HS-27A (cell line): ENCODE measurements at regions not wholly inside any gene's neighbourhood (a gene's known extent, or its start where the extent isn't known, plus 50 kb on each side); places are given as distances from the start of the nearest gene placed in this dataset.

Experiments used
- DNase-seq: peaks from one replicate; pipeline ENCODE4 v3.0.0-alpha.2; 2012; ENCODE audit warnings: low read depth, missing footprints

DNA sequence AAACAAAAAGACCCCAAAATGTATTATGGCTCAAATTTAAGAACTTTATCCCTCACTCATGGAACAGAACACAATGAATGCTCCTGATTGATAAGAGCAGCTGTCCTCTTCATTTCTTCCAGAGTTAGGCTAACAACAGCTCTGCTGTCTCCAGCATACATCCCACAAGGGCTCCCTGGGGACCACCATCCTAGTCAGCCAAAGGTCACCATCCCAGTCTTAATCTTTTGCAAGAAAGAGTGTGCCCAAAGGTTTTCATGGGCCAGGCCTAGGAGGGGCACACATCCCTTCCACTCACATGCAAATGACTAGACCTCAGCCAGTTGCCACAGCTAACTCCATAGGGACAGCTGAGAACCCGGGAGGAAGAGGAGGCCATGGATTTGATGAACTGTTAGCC is 555.3 kb downstream of the BUD13 start:
- DNase-seq, result no peak

DNA sequence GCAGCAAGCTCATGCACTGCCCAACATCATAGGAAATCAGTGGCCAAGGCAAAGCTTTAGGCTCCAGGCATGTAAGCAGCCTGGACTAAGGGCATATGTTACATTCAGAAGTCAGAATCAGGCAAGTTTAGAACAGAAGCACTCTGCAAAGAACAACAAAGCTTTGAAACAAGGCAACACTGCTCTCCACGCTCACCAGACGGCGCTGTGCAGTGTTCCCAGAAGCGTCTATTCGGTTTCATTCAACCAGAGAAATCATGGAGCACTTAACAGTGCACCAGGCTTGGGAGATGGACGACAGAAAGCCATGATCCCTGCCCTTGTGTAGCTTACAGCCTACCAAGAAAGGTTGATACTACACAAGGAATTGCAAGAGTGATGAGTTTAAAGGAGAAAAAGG is 555.8 kb downstream of the BUD13 start:
- DNase-seq, result no peak

DNA sequence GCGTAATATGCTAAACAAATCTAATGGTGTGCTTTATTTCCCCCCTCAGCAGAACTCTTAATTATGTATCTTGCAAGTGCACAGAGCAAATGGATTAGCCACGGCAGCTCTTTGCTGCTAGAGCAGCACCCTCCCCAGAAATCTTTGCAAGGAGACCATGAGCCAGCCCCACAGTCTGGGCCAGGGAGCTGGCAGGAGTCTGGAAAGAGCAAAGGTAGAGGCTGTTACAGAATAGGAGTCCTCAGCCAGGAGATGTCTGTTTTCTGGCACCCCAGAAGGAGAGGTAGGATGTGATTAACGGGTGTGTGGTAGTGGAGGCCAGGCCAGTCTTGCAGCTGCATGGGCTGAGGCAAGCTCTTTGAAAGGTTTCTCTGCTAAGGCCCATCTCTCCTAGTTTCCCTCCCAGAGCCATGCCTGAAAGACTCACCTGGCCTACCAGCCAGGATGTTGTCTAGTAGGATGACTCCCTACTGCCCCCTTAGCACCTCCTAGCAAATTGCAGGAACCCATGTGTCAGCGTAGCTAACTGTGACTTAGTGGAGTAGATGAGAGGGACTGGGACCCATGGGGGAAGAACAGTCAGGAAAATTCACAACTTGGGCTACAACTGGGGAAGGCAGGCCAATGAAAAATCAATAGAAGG is 557.2 kb downstream of the BUD13 start:
- no peak for DNase-seq

DNA sequence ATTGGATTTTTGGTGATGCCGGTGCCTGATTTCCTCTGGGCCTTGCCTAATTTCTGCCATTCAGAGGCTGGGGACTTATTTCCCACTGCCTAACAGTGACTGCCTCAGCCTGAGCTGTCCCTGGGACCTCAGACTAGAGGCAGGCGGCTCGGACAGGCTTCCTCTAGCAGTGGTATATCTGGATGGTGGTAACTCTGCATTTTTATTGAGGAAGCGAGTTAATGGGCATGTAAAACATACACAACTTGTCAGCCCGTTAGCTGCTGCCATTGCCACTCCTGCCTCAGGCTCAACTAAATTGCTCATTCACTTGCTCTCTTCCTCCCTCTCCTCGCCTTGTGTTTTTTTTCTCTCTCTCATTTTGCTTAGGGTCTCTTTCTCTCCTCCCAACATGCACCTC is 561.6 kb downstream of the BUD13 start:
- no peak for DNase-seq

DNA sequence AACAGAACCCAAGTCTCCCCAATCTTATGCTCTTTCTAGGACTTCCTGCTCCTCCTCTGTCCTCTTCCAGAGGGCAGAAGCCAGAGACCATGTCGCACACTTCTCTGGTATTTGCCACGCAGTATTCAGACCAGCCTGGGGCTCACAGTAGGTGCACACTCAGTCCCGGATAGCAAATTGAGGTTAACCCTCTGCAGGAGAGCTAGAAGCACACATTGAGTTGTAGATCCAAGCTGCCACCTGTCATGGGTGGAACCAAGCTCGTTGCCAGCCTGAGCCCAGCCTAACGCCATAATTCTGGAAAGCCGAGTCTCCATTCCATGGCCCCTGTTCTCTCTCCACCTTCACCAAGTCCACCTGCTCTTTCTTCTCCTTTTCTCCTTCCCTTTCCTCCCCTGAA is 562.1 kb downstream of the BUD13 start:
- DNase-seq, result no peak

DNA sequence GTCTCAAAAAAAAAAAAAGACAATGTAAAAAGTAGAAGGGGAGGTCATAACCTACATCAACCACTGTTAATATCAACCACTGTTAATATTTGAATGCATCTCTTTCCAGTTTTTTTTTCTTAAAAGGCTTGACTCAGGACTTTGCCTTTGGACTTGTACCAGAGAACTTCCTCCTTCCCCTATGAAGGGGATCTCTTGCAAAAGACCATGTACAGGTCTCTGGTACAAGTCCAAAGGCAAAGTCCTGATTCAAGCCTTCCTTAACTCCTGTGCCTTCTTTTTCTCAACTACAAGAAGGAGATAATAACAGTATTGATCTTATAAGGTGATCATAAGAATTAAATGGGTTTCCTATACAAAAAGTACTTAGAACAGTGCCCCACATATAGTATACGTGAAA is 563.5 kb downstream of the BUD13 start:
- no peak for DNase-seq

DNA sequence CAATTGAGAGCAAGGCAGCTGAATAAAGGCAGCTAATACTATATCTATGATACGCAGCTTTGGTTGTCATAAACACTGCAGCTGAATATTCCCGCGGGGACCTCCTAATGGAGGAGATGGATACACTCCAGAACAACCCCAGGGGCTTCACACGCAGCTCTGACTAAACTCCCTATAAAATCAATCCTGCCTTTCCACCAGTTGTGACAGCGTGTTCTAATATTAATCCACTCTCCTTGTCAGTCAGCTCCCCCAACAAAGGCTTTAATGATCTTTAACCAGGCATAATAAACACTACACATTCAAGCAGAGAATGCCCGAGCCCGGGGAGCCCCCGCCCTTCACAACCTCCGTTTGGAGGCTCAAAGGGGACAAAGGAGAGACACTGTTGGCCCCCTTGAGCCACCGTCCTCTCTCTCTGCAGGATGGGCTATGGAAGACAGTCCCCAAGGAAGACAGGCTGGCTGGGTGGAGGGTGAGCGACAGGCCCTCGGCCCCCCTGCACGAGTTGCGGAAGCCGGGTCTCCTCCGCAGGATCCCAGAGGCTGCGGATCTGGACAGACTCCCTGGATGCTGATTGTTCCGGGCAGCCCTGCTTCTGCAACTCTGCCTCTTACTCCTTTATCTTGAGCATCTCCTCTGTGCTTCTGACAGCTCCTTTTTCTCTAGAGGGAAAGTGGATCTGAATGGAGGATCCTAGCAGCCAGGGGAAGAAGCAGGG is 565.2 kb downstream of the BUD13 start:
- no peak for DNase-seq

DNA sequence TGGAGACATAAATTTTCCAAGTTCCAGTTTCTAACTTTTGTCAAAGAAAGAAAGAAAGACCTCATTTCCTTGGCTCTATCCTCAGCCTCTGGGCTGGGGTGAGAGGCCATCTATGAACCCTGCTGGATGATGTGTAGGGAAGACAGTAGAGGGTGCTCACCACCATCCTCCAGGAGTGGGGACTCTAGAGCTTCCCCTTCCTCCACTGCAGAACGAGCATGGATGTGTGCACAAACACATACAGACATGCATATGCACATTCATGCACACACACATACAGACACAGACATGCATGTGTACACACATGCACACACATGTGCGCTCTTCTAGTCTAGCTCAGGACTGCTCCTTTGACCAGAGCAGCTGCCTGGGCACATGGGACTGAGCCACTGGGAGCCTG is 565.8 kb downstream of the BUD13 start:
- no peak for DNase-seq

DNA sequence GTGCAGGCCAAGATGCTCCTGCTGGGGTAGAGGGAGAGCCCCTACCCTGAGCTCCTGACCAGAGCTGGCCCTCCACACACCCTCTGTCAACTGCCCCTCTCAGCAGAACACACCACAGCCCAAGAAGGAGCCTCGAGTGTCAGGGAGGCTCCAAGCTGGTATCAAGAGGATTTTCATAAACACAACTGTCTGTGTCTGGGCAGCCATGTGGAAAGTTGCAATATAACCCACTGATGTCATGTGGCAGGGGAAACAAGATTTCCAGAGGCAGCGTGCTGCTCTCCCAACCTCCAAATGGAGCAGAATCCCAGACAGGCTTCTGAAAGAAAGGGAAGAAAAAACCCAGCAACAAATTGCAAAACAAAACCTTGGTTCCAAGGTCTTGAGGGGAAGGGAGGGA is 569.9 kb downstream of the BUD13 start:
- DNase-seq, result no peak

DNA sequence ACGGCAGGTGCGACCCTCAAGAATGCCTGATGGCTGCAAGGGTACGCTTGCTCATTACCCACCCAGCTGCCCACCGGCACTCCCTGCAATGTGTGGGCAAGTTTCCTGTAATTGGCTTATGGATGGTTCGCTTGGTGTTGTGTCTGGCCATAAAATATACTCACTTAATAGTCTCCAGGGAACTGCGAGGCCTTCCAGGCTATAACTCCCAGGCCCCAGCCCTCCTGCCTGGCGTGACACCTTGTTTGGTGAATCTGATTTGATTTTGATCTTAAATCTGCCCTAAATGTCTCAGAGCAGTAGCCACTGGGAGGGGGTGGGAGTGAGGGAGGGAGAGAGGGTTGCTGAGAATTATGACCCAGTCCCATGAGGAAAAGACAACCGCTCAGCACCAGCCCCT is 572.2 kb downstream of the BUD13 start:
- no peak for DNase-seq

DNA sequence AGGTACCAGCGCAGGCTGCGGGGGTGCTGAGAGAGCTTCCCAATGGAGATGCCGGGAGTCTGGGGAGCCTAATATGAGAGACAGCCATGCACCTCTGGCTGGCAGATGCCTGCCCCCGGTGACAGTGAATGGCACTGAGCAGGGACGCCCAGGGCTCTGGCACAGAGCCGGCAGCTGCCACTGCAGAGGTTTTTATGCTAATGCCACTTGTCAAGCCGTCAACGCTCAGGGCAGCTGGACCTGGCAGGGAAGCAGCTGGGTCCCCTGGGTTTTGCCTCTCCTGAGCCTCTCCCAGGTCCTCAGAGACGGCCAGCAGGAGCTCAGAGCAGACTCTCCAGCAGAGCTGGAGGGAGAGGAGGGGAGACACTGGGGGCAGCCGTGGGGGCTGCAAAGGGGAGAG is 573.6 kb downstream of the BUD13 start:
- no peak for DNase-seq

DNA sequence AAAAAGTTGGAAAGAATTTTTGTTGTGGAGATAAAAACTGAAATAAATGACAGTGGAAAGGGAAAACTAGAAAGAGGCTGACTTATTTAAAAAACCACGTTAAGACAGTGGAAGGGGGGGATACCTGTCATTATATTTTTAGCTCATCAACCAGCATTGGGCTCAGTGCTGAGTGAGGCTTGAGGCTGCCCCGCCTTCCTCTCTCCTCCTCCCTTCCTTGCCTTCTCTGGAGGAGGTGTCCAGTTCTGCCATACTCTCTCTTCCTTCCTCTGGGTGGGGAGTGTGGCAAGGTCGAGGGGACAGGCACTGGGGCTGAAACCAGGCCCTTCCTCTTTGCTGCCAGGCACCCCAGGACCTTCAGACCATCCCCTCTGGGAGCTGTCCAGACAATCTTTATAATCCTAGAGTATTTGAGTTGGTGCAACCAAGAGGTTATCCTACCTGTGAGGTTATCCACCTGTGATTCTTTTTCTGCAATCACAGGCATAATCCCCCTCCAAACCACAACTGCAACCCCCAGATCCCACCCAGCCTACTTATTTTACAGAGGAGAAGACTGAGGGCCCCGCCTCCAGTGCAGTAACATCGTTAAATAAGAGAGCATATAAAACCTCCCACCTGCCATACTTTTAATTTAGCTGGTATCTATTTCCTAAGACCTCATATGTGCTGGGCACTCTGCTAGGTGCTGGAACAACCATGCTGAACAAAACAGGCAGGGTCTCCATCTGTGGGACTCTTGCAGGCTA is 578.5 kb downstream of the BUD13 start:
- no peak for DNase-seq

DNA sequence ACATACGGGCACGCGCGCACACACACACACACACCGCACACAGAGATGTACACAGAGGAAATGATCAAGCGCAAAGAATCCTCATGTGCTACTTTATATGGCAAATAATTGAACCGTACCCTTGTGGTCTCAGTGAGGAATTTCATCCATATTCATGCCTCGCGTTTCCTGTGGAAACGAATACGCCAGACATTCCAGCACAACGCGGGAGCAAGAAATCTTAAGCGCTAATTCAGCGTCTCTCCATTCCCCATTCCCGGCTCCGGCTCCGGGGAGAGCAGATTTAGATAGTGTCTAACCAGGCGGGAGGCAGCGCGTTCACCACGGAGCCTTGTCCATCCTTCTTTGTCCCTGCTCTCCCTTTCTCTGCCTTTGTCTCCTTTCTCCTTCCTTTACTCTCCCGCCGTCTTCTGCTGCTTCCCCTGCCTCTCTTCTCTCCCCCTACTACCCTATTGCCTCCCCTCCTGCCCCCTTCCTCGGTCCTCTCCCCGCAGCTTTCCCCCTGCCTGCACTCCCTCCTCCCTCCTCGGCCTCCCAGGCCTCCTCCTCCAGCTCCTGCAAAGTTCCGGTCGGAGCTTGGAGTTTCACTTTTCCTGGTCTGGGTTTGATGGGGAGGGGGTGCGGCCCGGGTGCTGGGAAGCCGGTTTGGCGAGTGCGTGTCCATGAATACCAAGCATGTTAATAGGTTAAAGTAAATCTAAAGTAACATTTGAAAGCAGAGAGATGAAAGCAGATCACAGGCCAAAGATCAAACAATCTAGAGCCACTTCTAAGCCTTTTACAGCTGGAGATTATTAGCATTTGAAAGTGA is 579.3 kb downstream of the BUD13 start:
- DNase-seq, result no peak

DNA sequence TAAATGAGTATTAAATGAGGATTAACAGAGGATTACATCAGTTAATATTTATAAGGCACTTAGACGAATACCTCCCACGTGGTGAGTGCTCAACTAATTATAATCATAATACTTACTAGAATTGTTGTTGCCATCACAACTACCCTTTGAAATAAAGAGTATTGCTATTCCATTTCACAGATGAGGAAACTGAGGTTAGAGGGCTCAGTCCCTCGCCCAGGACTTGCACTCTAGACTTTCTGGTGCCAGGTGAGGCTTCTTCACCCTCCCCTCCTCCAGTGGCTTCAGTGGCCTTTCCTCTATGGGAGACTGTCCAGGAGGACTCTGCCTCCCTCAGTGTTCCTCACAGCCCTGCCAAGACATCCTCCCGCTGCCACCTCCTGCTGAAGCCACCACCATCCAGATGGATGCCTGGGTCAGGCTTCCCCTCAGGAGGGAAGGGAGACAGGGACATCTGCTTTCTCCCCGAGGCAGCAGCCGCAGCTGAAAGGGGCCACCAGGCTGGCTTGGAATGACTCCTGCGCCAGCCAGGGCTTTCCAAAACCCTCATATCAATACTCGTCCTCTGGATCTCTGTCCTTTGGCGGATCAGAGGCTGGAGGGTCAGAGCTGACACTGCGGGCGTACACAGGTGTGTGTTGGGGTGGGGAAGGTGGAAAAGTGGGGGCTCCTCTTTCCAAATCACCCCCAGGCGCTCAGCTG is 580.1 kb downstream of the BUD13 start:
- DNase-seq, result no peak

DNA sequence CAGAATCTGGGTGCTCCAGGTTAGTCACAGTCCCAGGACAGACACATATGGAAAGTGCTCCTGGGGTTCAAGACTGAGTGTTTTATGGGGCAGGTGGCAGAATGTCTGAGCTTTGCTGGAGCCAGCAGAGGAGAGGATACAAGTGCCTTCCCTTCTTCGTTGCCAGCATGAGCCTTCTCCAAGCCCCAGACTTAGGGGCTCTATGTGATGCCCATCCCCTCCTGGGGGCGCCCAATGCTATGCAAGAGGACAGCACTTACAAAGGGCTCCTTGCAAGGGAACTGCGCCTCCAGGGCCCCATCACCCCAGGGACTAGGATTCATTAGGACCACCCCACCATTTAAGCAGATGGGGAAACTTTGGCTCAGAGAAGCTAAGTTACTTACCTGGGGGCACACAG is 581.9 kb downstream of the BUD13 start:
- DNase-seq, result no peak

DNA sequence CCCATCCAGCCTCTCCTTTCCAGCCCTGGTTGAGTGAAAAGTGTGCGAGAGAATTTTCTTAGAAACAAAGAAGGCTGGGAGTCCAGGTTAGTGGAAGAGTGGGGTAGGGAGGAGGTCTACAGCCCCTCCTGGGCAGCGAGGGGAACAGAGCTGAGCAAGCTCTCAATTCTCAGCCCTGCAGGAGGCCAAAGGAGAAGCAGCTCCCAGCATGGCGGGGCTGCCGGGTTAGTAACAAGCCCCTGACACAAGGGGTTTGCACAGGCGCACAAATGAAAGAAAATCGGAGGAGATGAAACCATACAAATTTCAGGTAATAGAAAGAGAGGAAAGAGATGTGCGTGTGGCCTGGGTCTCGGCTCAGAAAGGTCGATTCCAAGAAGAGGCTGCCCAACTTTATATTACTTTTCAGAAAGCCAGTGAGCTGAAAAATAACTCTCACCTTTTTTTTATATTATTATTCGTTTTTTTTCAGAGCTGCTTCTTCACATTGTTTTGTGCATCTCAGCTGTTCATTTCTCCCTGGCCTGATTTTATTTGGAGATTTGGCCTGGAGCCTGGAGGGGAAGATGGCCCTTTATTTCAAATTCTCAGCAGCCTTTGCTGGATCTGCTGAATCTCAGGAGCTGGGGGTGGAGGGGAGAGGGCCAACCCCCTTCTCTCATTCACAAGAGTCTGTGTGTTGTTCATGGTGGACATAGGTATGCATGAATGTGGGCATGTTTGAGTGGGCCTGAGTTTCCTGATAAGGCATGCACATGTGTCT is 583.2 kb downstream of the BUD13 start:
- DNase-seq, result no peak

DNA sequence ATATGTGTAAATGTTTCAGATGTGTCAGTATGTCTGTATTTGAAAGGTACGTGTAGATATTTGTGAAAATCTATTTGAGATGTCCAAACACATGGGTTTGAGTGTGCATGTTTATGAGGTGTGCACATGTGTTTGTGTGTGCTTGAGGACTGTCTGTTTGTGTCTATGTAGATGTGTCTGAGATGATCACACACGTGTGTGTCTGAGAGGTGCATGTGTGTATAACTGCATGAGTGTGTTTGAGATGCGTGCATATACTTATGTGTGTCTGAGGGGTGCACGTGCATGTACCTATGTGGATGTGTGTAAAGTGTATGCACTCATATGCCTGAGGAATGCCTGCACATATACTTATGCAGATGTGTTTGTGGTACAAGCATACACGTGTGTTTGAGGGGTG is 584.4 kb downstream of the BUD13 start:
- DNase-seq, result no peak

DNA sequence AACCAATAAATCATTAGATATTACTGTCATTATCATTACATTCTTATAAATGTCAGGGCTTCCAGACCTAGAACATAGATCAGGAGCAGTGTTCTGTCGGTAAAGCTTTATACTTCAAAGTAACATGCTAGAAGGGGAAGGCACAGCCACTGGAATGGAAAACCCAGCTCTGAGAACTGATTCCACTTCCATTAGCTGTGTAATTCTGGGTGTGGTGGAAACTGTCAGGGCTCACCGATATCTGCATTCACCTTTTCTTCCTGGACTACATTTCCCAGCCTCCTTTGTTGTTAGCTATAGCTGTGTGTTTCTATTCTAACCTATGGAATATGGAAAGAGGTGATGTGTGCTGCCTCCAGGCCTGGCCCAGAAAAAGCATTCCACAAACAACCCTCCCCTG is 585.8 kb downstream of the BUD13 start:
- DNase-seq, result no peak

DNA sequence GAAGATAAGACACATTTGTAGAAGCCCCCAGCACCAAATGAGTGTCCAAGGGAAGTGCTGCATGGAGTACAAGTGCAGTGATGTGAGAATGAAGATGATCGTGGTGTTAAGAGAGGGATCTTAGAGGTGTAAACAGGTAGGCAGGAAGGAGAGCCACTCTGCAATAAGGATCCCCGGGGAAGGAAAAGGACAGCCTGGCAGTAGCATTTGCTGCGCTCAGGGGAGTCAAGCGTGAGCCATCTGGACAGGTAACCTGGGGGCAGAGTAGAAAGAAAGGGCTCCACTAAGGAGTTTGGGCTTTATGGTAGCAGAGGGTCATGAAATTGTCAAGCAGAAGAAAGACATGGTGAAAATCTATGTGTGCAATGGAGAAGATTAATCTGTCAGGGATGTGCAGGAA is 587.2 kb downstream of the BUD13 start:
- DNase-seq, result no peak

DNA sequence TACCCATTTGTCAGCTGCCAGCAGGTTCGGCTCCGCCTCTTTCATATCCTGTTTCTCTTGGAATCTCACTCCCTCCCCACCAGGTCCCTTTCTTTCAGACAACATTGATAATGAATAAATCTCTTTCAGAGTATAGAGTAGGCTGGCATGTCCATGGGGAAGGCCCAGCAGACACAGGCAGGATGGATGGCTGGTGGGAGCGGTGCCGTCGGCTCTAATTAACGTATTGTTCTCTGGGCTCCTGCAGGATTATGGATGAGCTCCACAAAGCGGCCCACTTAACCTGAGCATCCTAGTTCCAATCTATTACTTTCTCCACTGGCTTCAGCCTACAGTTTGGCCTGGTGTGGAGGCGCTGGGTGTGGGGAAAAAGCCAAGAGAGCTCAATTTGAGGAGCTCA is 588.0 kb downstream of the BUD13 start:
- no peak for DNase-seq

DNA sequence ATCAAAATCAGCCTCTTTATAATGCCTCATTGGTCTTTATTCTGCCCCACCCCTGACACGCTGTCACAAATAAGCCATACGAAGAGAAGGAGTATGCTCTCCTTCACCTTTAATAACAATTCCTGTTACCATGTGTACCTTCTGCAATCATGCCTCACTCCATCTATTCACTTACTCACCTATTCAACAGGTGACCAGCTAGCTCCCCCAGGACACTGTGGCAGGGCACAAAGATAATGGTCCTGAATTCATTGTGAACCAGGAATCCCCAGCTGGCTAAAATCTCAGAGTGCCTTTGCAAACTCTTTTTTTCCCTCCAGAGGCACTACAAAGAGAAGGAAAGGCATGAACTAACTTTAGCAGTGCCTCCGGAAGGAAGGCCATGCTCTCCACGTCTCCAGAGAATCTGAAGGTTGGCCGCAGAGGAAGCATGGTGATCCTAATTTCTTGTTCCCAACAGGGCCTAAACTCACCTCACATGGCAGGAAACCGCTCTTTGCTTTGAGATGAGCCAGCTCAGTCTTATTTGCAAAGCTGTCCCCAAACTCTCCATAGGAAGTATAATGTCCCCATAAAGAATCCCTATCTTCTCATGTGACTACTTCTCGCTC is 590.3 kb downstream of the BUD13 start:
- DNase-seq, result no peak
